NCI-H146 treated with DMSO at 0.1 percent for 48 hours (cell line): ENCODE measurements at regions not wholly inside any gene's neighbourhood (a gene's known extent, or its start where the extent isn't known, plus 50 kb on each side); places are given as distances from the start of the nearest gene placed in this dataset.

ENCODE experiments used
- DNase-seq: peaks from one replicate; lab custom pipeline; 2025; ENCODE audit not compliant: unreplicated experiment; lab: John Stamatoyannopoulos, UW

- DNase-seq = no peak
Measured at GRCh38 chr16:7185689-7186088, 147.0 kb upstream of the RBFOX1 start.

GRCh38 chr16:7185165-7185564 lies 147.5 kb upstream of the RBFOX1 start:
- DNase-seq = no peak

- DNase-seq = no peak
Measured at GRCh38 chr16:7183768-7184167, 148.9 kb upstream of the RBFOX1 start.

- DNase-seq = no peak
Measured at GRCh38 chr16:7182510-7183109, 150.0 kb upstream of the RBFOX1 start.

GRCh38 chr16:7177875-7178274 lies 154.8 kb upstream of the RBFOX1 start:
- no peak for DNase-seq

GRCh38 chr16:7171151-7171550 lies 161.5 kb upstream of the RBFOX1 start:
- no peak for DNase-seq

- DNase-seq = no peak
Measured at GRCh38 chr16:7167626-7168025, 165.0 kb upstream of the RBFOX1 start.

- no peak for DNase-seq
Measured at GRCh38 chr16:7161891-7162290, 170.8 kb upstream of the RBFOX1 start.

GRCh38 chr16:7160093-7160492 lies 172.6 kb upstream of the RBFOX1 start:
- DNase-seq = no peak

GRCh38 chr16:7158481-7158880 lies 174.2 kb upstream of the RBFOX1 start:
- no peak for DNase-seq

GRCh38 chr16:7150230-7150629 lies 182.4 kb upstream of the RBFOX1 start:
- DNase-seq = no peak

- no peak for DNase-seq
Measured at GRCh38 chr16:7148606-7149005, 184.0 kb upstream of the RBFOX1 start.

GRCh38 chr16:7140899-7141298 lies 191.7 kb upstream of the RBFOX1 start:
- no peak for DNase-seq

- no peak for DNase-seq
Measured at GRCh38 chr16:7137560-7138330, 194.9 kb upstream of the RBFOX1 start.

- DNase-seq = no peak
Measured at GRCh38 chr16:7132465-7132864, 200.2 kb upstream of the RBFOX1 start.

- DNase-seq = no peak
Measured at GRCh38 chr16:7124701-7125100, 207.9 kb upstream of the RBFOX1 start.

- no peak for DNase-seq
Measured at GRCh38 chr16:7124242-7124641, 208.4 kb upstream of the RBFOX1 start.

- DNase-seq = no peak
Measured at GRCh38 chr16:7116734-7117133, 215.9 kb upstream of the RBFOX1 start.

- DNase-seq = no peak
Measured at GRCh38 chr16:7115898-7116297, 216.7 kb upstream of the RBFOX1 start.

- no peak for DNase-seq
Measured at GRCh38 chr16:7113949-7114348, 218.7 kb upstream of the RBFOX1 start.

- DNase-seq = no peak
Measured at GRCh38 chr16:7113395-7113794, 219.2 kb upstream of the RBFOX1 start.

- DNase-seq = no peak
Measured at GRCh38 chr16:7111265-7111664, 221.4 kb upstream of the RBFOX1 start.

- no peak for DNase-seq
Measured at GRCh38 chr16:7107436-7107835, 225.2 kb upstream of the RBFOX1 start.
